ENCODE measurements at regions not wholly inside any gene's neighbourhood (a gene's known extent, or its start where the extent isn't known, plus 50 kb on each side); places are given as distances from the start of the nearest gene placed in this dataset.

DNA sequence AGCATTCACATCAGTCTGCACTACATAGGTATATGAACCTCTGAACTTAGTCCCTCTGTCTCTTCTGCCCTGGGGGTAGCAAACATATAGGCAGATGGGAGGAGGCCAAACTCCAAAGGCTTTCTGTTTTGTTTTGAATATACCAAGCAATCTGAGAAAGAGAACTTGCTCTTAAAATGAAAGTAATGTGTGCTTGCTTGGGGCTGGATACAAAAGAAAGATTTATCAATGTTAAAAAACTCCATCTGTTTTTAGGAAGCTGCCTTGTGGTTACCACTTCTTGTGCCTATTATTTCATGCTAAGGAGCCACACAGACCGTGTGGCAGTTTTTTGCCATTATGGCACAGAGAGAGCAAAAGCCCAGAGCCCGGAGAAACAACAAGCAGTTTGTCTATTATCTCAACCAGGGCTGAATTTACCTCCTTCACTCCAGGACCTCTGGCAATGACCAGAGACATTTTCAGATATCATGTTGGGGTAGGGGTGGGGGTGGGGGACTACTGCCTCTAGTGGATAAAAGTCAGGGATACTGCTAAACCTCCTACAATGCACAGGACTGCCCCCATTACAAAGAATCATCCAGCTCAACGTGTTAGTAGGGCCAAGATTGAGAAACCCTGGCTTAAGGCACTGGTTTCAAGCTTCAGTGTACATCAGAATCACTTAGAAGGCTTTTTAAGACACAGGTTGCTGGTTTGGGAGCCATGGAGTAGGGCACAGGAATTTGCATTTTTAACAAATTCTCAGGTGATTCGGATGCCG lies 124.2 kb downstream of the APIP start:
- Histone ChIP-seq H3K4me2 (ENCODE audit: insufficient read depth in 1 of 2, low read depth in 2 of 2, low read length in 2 of 2) (no peak overlapping the region), H3K27ac (ENCODE audit: low read depth, low read length) (no peak overlapping the region), H2AK5ac (ENCODE audit: low read depth, low read length) (no peak overlapping the region), H2AFZ (ENCODE audit: low read length) (no peak overlapping the region), H4K8ac (ENCODE audit: extremely low read depth, insufficient read depth, low read length) (no peak overlapping the region), H3K4me3 (ENCODE audit: extremely low read depth in 1 of 4, insufficient read depth in 2 of 4, low read depth in 3 of 4, low read length in 4 of 4) (no peak overlapping the region), H2BK12ac (ENCODE audit: low read depth, low read length) (no peak overlapping the region), H3K9me3 (ENCODE audit: insufficient read depth in 2 of 2, low read depth in 1 of 2, low read length in 1 of 2) (peaks cover 0 to 3% of the 10 kb centered on the region in 2 experiments; a peak in 1 of 4 replicates), H3K4me1 (replicated peaks in 1 of 4; ENCODE audit: control insufficient read depth in 3 of 4, insufficient read depth in 4 of 4, low read length in 3 of 4) (peaks cover 0 to 5% (median 3%) of the 10 kb centered on the region in 4 experiments; a peak in 2 of 7 replicates), H3K18ac (ENCODE audit: extremely low read depth, low read length) (no peak overlapping the region), H3K79me2 (ENCODE audit: control insufficient read depth in 1 of 2, insufficient read depth in 2 of 2, low read length in 2 of 2) (no peaks in the 10 kb centered on the region), H3K27me3 (replicated peaks in 1 of 4; ENCODE audit: control insufficient read depth in 3 of 4, extremely low read depth in 1 of 4, insufficient read depth in 3 of 4, low read length in 3 of 4) (no peaks in the 10 kb centered on the region), H3K56ac (replicated peaks; ENCODE audit: insufficient read length, low read depth, low read length) (no peak overlapping the region), H2BK15ac (ENCODE audit: low read length) (no peak overlapping the region), H2BK120ac (replicated peaks; ENCODE audit: low read depth, low read length) (no peak overlapping the region), H3K23ac (ENCODE audit: insufficient read length) (no peak overlapping the region), H3K79me1 (ENCODE audit: low read depth, low read length) (no peaks in the 10 kb centered on the region), H4K5ac (ENCODE audit: insufficient read length, low read depth, low read length) (no peak overlapping the region), H2BK5ac (ENCODE audit: low read depth, low read length) (no peak overlapping the region), H3K23me2 (ENCODE audit: low read depth, low read length) (no peaks in the 10 kb centered on the region), H4K20me1 (replicated peaks in 1 of 2; ENCODE audit: control insufficient read depth in 1 of 2, insufficient read depth in 2 of 2, low read length in 2 of 2) (no peaks in the 10 kb centered on the region), H2BK20ac (ENCODE audit: low read length) (no peak overlapping the region), H4K91ac (replicated peaks; ENCODE audit: insufficient read length, low read length) (no peak overlapping the region), H3K14ac (ENCODE audit: insufficient read length) (no peak overlapping the region), H3K9ac (replicated peaks in 1 of 4; ENCODE audit: extremely low read depth in 1 of 4, low read depth in 3 of 4, low read length in 3 of 4) (no peak overlapping the region), H3K36me3 (ENCODE audit: control insufficient read depth in 2 of 4, insufficient read depth in 4 of 4, low read length in 3 of 4) (no peaks in the 10 kb centered on the region), H3K4ac (replicated peaks; ENCODE audit: insufficient read length, low read depth, low read length) (no peak overlapping the region)
- CTCF ChIA-PET (ENCODE audit: partially characterized antibody): interaction anchor here (0.6 to 4.6 kb wide), 21 partner anchors 10 to 205 kb away, joined by 3 to 29 read pairs (median 4); partner anchors contain the start of genes APIP and PDHX
- DNase-seq (ENCODE audit: low read depth in 1 of 2, low spot score in 2 of 2): no peak
- POLR2A ChIA-PET (ENCODE audit: partially characterized antibody): no interaction called here
- WGBS, 2 experiments (ENCODE audit: extremely low coverage in 1 of 2, insufficient coverage in 1 of 2, insufficient read length in 1 of 2, insufficient replicate concordance in 2 of 2, low coverage in 1 of 2, low lambda C conversion rate in 2 of 2, missing lambda C conversion rate in 1 of 2): 85% methylated on average over 5 of the region's 5 CpGs; no CpG with 5 or more reads in 1 of the 2 experiments
- no peak for FAIRE-seq
- TF ChIP-seq TBP (IDR thresholded peaks at IDR 0.05; ENCODE audit: low read depth, low read length): no peak
- TF ChIP-seq BCL11A (IDR thresholded peaks at IDR 0.05; ENCODE audit: low read depth in 2 of 2, low read length in 2 of 2): no peak
- peak in 1 of 2 experiments; percentile 1; a peak in 1 of 4 replicates for TF ChIP-seq RAD21 (IDR thresholded peaks at IDR 0.05 in 1 of 2, conservative IDR thresholded peaks at IDR 0.05 in 1 of 2; ENCODE audit: low read depth in 2 of 2, low read length in 2 of 2)
- TF ChIP-seq, protein P1, sequence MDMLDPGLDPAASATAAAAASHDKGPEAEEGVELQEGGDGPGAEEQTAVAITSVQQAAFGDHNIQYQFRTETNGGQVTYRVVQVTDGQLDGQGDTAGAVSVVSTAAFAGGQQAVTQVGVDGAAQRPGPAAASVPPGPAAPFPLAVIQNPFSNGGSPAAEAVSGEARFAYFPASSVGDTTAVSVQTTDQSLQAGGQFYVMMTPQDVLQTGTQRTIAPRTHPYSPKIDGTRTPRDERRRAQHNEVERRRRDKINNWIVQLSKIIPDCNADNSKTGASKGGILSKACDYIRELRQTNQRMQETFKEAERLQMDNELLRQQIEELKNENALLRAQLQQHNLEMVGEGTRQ (IDR thresholded peaks at IDR 0.05; ENCODE audit: low read length): no peak
- TF ChIP-seq, protein P2, sequence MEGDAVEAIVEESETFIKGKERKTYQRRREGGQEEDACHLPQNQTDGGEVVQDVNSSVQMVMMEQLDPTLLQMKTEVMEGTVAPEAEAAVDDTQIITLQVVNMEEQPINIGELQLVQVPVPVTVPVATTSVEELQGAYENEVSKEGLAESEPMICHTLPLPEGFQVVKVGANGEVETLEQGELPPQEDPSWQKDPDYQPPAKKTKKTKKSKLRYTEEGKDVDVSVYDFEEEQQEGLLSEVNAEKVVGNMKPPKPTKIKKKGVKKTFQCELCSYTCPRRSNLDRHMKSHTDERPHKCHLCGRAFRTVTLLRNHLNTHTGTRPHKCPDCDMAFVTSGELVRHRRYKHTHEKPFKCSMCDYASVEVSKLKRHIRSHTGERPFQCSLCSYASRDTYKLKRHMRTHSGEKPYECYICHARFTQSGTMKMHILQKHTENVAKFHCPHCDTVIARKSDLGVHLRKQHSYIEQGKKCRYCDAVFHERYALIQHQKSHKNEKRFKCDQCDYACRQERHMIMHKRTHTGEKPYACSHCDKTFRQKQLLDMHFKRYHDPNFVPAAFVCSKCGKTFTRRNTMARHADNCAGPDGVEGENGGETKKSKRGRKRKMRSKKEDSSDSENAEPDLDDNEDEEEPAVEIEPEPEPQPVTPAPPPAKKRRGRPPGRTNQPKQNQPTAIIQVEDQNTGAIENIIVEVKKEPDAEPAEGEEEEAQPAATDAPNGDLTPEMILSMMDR (IDR thresholded peaks at IDR 0.05; ENCODE audit: control extremely low read depth in 1 of 3, insufficient read depth in 1 of 3, low read depth in 1 of 3, low read length in 3 of 3): peak in 2 of 3 experiments; percentile 4 to 21; a peak in 1 of 4 replicates
- no peak for TF ChIP-seq ASH2L (IDR thresholded peaks at IDR 0.05; ENCODE audit: low read length)
- TF ChIP-seq RNF2 (IDR thresholded peaks at IDR 0.05; ENCODE audit: borderline replicate concordance, low read depth, low read length, missing control alignments, poor library complexity, severe bottlenecking): no peak

Measured in H1 (cell line).